ENCODE measurements at regions not wholly inside any gene's neighbourhood (a gene's known extent, or its start where the extent isn't known, plus 50 kb on each side); places are given as distances from the start of the nearest gene placed in this dataset.

- no peak overlapping the region for H3K4me3 Mint-ChIP-seq
Observed at GRCh38 chr14:89533136-89533535, 116.1 kb upstream of the FOXN3 start.

DNA sequence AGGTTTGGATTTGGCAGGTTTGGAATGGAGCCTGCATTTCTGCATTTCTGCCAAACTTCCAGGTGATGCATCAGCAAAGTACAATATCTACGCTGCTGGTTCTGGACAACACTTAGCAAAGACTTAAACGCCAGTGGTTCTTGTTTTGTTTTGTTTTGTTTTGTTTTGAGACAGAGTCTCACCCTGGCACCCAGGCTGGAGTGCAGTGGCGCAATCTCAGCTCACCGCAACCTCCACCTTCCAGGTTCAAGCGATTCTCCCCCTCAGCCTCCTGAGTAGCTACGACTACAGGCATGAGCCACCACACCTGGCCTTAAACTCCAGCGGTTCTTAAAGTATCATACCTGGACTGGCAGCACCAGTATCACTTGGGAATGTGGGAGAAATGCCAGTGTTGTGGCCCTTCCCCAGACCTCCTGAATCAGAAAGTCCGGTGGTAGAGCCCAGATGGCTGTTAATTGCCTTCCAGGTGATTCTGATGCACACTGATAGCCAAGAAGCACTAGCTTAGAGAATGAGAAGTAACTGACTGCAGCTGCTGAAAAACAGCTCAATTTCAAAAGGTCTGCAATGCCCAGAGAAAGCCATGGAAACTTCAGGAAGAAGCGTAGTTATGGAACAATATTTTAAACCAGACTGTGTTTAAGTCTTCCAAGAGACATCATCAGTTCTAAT is 114.8 kb upstream of the FOXN3 start:
- intact Hi-C loops (cut with micrococcal nuclease) = no loop called here

More at GRCh38 chr14:89533136-89533535, 116.1 kb upstream of the FOXN3 start:
- CTCF ChIA-PET = no interaction called here
- Mint-ChIP-seq H3K9me3 (peaks cover 3% of the 10 kb centered on the region), H3K27ac (no peak overlapping the region), H3K4me1 (peaks cover 8% of the 10 kb centered on the region), H3K27me3 (no peaks in the 10 kb centered on the region), H3K36me3 (ENCODE audit: low read depth) (peaks cover 14% of the 10 kb centered on the region)
- no peak for DNase-seq
- ATAC-seq (ENCODE audit: low read depth) = no peak
- intact Hi-C loops (cut with micrococcal nuclease) = no loop called here
- POLR2A ChIA-PET = no interaction called here
- no peak for TF ChIP-seq CTCF (IDR thresholded peaks at IDR 0.05)

DNA sequence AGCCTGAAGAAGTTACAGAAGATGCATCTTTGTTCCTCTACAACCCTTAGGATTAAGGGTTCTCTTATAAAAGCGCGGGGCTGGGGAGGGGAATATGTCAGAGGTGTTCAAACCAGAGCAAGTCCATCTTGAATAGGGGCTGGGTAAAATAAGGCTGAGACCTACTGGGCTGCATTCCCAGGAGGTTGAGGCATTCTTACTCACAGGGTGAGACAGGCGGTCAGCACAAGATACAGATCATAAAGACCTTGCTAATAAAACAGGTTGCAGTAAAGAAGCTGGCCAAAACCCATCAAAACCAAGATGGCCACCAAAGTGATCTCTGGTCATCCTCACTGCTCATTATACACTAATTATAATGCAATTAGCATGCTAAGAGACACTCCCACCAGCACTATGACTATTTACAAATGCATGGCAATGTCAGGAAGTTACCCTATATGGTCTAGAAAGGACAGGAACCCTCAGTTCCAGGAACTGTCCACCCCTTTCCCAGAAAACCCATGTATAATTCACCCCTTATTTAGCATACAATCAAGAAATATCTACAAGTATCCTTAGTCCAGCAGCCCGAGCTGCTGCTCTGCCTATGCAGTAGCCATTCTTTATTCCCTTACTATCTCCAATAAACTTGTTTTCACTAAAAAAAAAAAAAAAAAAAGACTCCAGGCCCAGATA is 108.1 kb upstream of the FOXN3 start:
- Mint-ChIP-seq H3K36me3 (ENCODE audit: low read depth) (peaks cover 25% of the 10 kb centered on the region), H3K9me3 (peaks cover 4% of the 10 kb centered on the region), H3K27ac (no peak overlapping the region), H3K4me1 (no peaks in the 10 kb centered on the region), H3K27me3 (no peaks in the 10 kb centered on the region), H3K4me3 (no peak overlapping the region)
- DNase-seq (no peak), ATAC-seq (ENCODE audit: low read depth) (no peak)
- intact Hi-C loops (cut with micrococcal nuclease) = no loop called here
- POLR2A ChIA-PET = interaction anchor here (0.7 kb wide), 1 partner anchor 142 kb away, joined by 4 read pairs; no protein-coding TSS in a partner anchor
- TF ChIP-seq CTCF (IDR thresholded peaks at IDR 0.05) = no peak
- CTCF ChIA-PET = no interaction called here

More for the DNA sequence above, 114.8 kb upstream of the FOXN3 start:
- DNase-seq (no peak), ATAC-seq (ENCODE audit: low read depth) (no peak)
- no peak for TF ChIP-seq CTCF (IDR thresholded peaks at IDR 0.05)
- Mint-ChIP-seq H3K27ac (no peak overlapping the region), H3K4me1 (peaks cover 6% of the 10 kb centered on the region), H3K4me3 (no peak overlapping the region), H3K9me3 (peaks cover 5% of the 10 kb centered on the region), H3K27me3 (no peaks in the 10 kb centered on the region), H3K36me3 (ENCODE audit: low read depth) (peaks cover 11% of the 10 kb centered on the region)
- ChIA-PET POLR2A (no interaction called here), CTCF (no interaction called here)

GRCh38 chr14:89524412-89524811 is 107.4 kb upstream of the FOXN3 start:
- Mint-ChIP-seq H3K9me3 (peaks cover 2% of the 10 kb centered on the region), H3K27ac (no peak overlapping the region), H3K27me3 (no peaks in the 10 kb centered on the region), H3K36me3 (ENCODE audit: low read depth) (peaks cover 25% of the 10 kb centered on the region), H3K4me1 (no peaks in the 10 kb centered on the region), H3K4me3 (no peak overlapping the region)
- TF ChIP-seq CTCF (IDR thresholded peaks at IDR 0.05) = no peak
- intact Hi-C loops (cut with micrococcal nuclease) = no loop called here
- ChIA-PET CTCF (no interaction called here), POLR2A (no interaction called here)
- no peak for ATAC-seq (ENCODE audit: low read depth)
- DNase-seq = no peak

GRCh38 chr14:89521988-89522387 is 105.0 kb upstream of the FOXN3 start:
- no peak for TF ChIP-seq CTCF (IDR thresholded peaks at IDR 0.05)
- no peaks in the 10 kb centered on the region for H3K9me3 Mint-ChIP-seq
- H3K36me3 Mint-ChIP-seq (ENCODE audit: low read depth) = peaks cover 28% of the 10 kb centered on the region
- H3K4me1 Mint-ChIP-seq = peaks cover 3% of the 10 kb centered on the region
- CTCF ChIA-PET = no interaction called here
- H3K4me3 Mint-ChIP-seq = no peak overlapping the region
- DNase-seq (no peak), ATAC-seq (ENCODE audit: low read depth) (no peak)
- POLR2A ChIA-PET = no interaction called here
- no peaks in the 10 kb centered on the region for H3K27me3 Mint-ChIP-seq
- intact Hi-C loops (cut with micrococcal nuclease) = no loop called here
- no peak overlapping the region for H3K27ac Mint-ChIP-seq

Measured in activated B cell treated with CpG ODN at 0.5 μM for 24 hours (primary cell).